Mesenchymal stem cell (in vitro differentiated cells and primary cell): ENCODE measurements at regions not wholly inside any gene's neighbourhood (a gene's known extent, or its start where the extent isn't known, plus 50 kb on each side); places are given as distances from the start of the nearest gene placed in this dataset.
A peak's percentile ranks its signal among the peaks of the same experiment; 100 is the strongest.

Source experiments
- DNase-seq: peaks from one replicate; pipeline ENCODE4 v3.0.0-alpha.2; 2013
- H2AFZ ChIP-seq: one replicate; pipeline ENCODE4 v1.6.1; 2013; ENCODE audit warnings: low read depth, mild to moderate bottlenecking, control low read depth, inconsistent platforms, low read length, moderate library complexity
- H2AK5ac ChIP-seq: 2 replicates; pipeline ENCODE4 v1.6.1; 2013; ENCODE audit warnings: low read length, moderate library complexity, mild to moderate bottlenecking, inconsistent platforms; ENCODE audit not compliant: severe bottlenecking
- H2BK120ac ChIP-seq: one replicate; pipeline ENCODE4 v1.6.1; 2013; ENCODE audit warnings: low read depth, mild to moderate bottlenecking, inconsistent platforms, low read length, moderate library complexity
- H2BK12ac ChIP-seq, 2 experiments: one replicate each; pipeline ENCODE4 v1.6.1; 2013; ENCODE audit warnings: inconsistent platforms in 2 of 2, low read length in 2 of 2, mild to moderate bottlenecking in 2 of 2, moderate library complexity in 2 of 2, control low read depth in 1 of 2
- H2BK15ac ChIP-seq: one replicate; pipeline ENCODE4 v1.6.1; 2013; ENCODE audit warnings: mild to moderate bottlenecking, low read depth, inconsistent platforms; ENCODE audit not compliant: poor library complexity, severe bottlenecking
- H2BK5ac ChIP-seq: 2 replicates; pipeline ENCODE4 v1.6.1; 2013; ENCODE audit warnings: low read depth, mild to moderate bottlenecking, low read length, control low read depth, inconsistent platforms; ENCODE audit not compliant: poor library complexity, severe bottlenecking
- H3K14ac ChIP-seq, 2 experiments: one replicate each; pipeline ENCODE4 v1.6.1; 2013; ENCODE audit warnings: inconsistent platforms in 2 of 2, low read length in 2 of 2, control low read depth in 1 of 2, mild to moderate bottlenecking in 1 of 2, moderate library complexity in 1 of 2
- H3K18ac ChIP-seq, 2 experiments: one replicate each; pipeline ENCODE4 v1.6.1; 2013; ENCODE audit warnings: inconsistent platforms in 2 of 2, low read length in 2 of 2, control low read depth in 1 of 2, low read depth in 1 of 2, mild to moderate bottlenecking in 1 of 2
- H3K23ac ChIP-seq, 2 experiments: one replicate each; pipeline ENCODE4 v1.6.1; 2013; ENCODE audit warnings: inconsistent platforms in 2 of 2, low read length in 2 of 2, mild to moderate bottlenecking in 2 of 2, moderate library complexity in 2 of 2, control low read depth in 1 of 2
- H3K27ac ChIP-seq: 2 replicates; pipeline ENCODE4 v1.5.1; 2013; ENCODE audit warnings: mild to moderate bottlenecking, moderate library complexity, low read length, control low read depth, inconsistent platforms; ENCODE audit not compliant: poor library complexity, severe bottlenecking
- H3K27me3 ChIP-seq, 2 experiments: 2 replicates each; pipeline versions ENCODE4 v1.6.1 to v1.7.0; 2013; ENCODE audit warnings: low read length in 2 of 2, mild to moderate bottlenecking in 2 of 2, moderate library complexity in 2 of 2, control low read depth in 1 of 2, inconsistent platforms in 1 of 2; ENCODE audit not compliant: control insufficient read depth in 1 of 2, insufficient read depth in 1 of 2
- H3K36me3 ChIP-seq, 2 experiments: 2 replicates each; pipeline versions ENCODE4 v1.6.1 to v1.7.0; 2013; ENCODE audit warnings: low read length in 2 of 2, control low read depth in 1 of 2, inconsistent platforms in 1 of 2, low read depth in 1 of 2, mild to moderate bottlenecking in 1 of 2; ENCODE audit not compliant: insufficient read depth in 2 of 2, control insufficient read depth in 1 of 2
- H3K4ac ChIP-seq, 2 experiments: one replicate each; pipeline ENCODE4 v1.6.1; 2013; ENCODE audit warnings: inconsistent platforms in 2 of 2, low read length in 2 of 2, mild to moderate bottlenecking in 2 of 2, moderate library complexity in 2 of 2, control low read depth in 1 of 2, low read depth in 1 of 2
- H3K4me1 ChIP-seq: 2 replicates; pipeline ENCODE4 v1.6.1; 2013; ENCODE audit warnings: low read depth, low read length, control low read depth; ENCODE audit not compliant: control insufficient read depth, insufficient read depth
- H3K4me2 ChIP-seq: 2 replicates; pipeline ENCODE4 v1.6.1; 2013; ENCODE audit warnings: low read length, mild to moderate bottlenecking, inconsistent platforms; ENCODE audit not compliant: poor library complexity, severe bottlenecking
- H3K4me3 ChIP-seq, 2 experiments: 2 replicates each; pipeline versions ENCODE4 v1.5.1 to v1.7.0; 2013; ENCODE audit warnings: low read length in 2 of 2, mild to moderate bottlenecking in 2 of 2, control low read depth in 1 of 2, low read depth in 1 of 2; ENCODE audit not compliant: insufficient read depth in 1 of 2
- H3K79me1 ChIP-seq: replicated peaks from 2 replicates; pipeline ENCODE4 v1.6.1; 2013; ENCODE audit warnings: mild to moderate bottlenecking, control low read depth, low read length, inconsistent platforms; ENCODE audit not compliant: poor library complexity, severe bottlenecking
- H3K9ac ChIP-seq: 2 replicates; pipeline ENCODE4 v1.7.0; 2013; ENCODE audit warnings: mild to moderate bottlenecking, low read length, moderate library complexity
- H3K9me3 ChIP-seq: 2 replicates; pipeline ENCODE4 v1.7.0; 2013; ENCODE audit warnings: mild to moderate bottlenecking, low read length; ENCODE audit not compliant: control insufficient read depth
- H4K8ac ChIP-seq: one replicate; pipeline ENCODE4 v1.6.1; 2013; ENCODE audit warnings: inconsistent platforms, mild to moderate bottlenecking, low read length, moderate library complexity
- H4K91ac ChIP-seq: one replicate; pipeline ENCODE4 v1.6.1; 2013; ENCODE audit warnings: mild to moderate bottlenecking, low read length, inconsistent platforms
- WGBS: methylation state at CpG from one replicate; pipeline ENCODE4 v1.1.7; 2013; ENCODE audit warnings: mixed read lengths; 5-methylcytosine and 5-hydroxymethylcytosine counted together

DNA sequence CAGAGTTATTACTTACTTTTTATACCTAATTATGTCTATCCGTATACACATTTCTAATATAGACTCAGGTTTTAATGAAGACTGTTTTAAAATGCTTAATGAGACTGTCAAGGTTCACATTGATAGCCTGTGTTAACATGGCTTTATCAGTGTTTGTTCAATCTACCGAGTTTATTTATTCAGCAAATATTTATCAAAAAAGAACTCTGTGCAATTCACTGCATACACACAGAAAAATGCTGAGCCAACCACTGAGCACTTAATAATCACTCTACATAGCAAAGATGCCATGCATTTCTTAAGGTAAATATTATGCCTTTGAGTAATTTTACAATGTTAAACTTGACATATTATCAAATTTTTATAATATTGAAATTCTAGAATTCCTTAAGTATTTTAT is 428.2 kb downstream of the ANXA1 start:
- WGBS = no CpG with 5 or more reads among the region's 2 CpGs
- H3K14ac ChIP-seq = no peak overlapping the region
- H3K27ac ChIP-seq = no peak overlapping the region
- H3K4me1 ChIP-seq = no peaks in the 10 kb centered on the region
- H2AFZ ChIP-seq = no peak overlapping the region
- DNase-seq = no peak
- no peaks in the 10 kb centered on the region for H3K79me1 ChIP-seq
- no peak overlapping the region for H2BK5ac ChIP-seq
- H3K9ac ChIP-seq = no peak overlapping the region
- no peaks in the 10 kb centered on the region for H3K36me3 ChIP-seq
- H2BK120ac ChIP-seq = no peak overlapping the region
- no peak overlapping the region for H2AK5ac ChIP-seq
- no peak overlapping the region for H3K4me2 ChIP-seq
- H3K4ac ChIP-seq = no peak overlapping the region
- H4K8ac ChIP-seq = no peak overlapping the region
- H3K23ac ChIP-seq = no peak overlapping the region
- H4K91ac ChIP-seq = no peak overlapping the region
- H2BK12ac ChIP-seq = no peak overlapping the region
- peaks cover 0 to 4% of the 10 kb centered on the region in 2 experiments for H3K27me3 ChIP-seq
- H2BK15ac ChIP-seq = no peak overlapping the region
- H3K18ac ChIP-seq = no peak overlapping the region
- H3K9me3 ChIP-seq = no peaks in the 10 kb centered on the region
- no peak overlapping the region for H3K4me3 ChIP-seq

GRCh38 chr9:73583576-73583975 is 431.9 kb downstream of the ANXA1 start:
- no peak overlapping the region for H3K9ac ChIP-seq
- H3K79me1 ChIP-seq = no peaks in the 10 kb centered on the region
- no peak overlapping the region for H3K27ac ChIP-seq
- H3K4me1 ChIP-seq = no peaks in the 10 kb centered on the region
- no peaks in the 10 kb centered on the region for H3K36me3 ChIP-seq
- H3K18ac ChIP-seq = no peak overlapping the region
- no peaks in the 10 kb centered on the region for H3K9me3 ChIP-seq
- no peak overlapping the region for H2BK120ac ChIP-seq
- no peak overlapping the region for H2AFZ ChIP-seq
- H3K4me3 ChIP-seq = no peak overlapping the region
- no peak overlapping the region for H4K8ac ChIP-seq
- H2BK12ac ChIP-seq = no peak overlapping the region
- peaks cover 0 to 4% of the 10 kb centered on the region in 2 experiments for H3K27me3 ChIP-seq
- H3K4me2 ChIP-seq = no peak overlapping the region
- H3K14ac ChIP-seq = no peak overlapping the region
- no peak overlapping the region for H2AK5ac ChIP-seq
- no peak overlapping the region for H4K91ac ChIP-seq
- no peak overlapping the region for H3K23ac ChIP-seq
- H2BK5ac ChIP-seq = no peak overlapping the region
- no peak overlapping the region for H2BK15ac ChIP-seq
- no peak overlapping the region for H3K4ac ChIP-seq
- no peak for DNase-seq

DNA sequence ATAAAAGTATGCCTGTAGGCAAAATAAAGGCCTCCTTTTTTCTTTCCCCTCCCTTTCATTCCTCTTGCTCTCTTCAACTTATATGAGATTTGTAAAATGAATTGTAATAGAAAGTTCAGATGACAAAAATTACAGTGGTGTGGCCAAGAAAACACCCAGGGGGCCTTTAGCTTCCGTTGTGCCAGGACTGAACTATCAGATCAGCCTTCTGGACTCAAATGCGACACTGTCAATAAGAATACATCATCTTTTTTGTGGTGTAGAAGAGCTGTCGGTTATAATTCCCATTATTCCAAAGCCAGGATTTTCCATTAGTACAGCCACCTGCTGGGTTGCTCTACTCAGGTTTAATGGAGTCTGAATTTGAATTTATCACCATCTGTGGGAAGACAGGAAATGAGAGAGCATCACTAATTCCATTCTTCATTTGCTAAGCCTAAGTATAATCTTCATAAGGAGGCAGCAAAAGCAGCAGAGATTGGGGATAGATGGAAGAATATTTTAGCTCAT is 443.4 kb downstream of the ANXA1 start:
- Histone ChIP-seq H3K23ac (no peak overlapping the region), H2AK5ac (no peak overlapping the region), H3K4ac (no peak overlapping the region), H2BK120ac (no peak overlapping the region), H4K8ac (no peak overlapping the region), H2BK5ac (no peak overlapping the region), H3K4me1 (no peaks in the 10 kb centered on the region), H3K79me1 (no peaks in the 10 kb centered on the region), H3K9me3 (no peaks in the 10 kb centered on the region), H4K91ac (no peak overlapping the region), H3K14ac (no peak overlapping the region), H3K18ac (no peak overlapping the region), H3K27ac (no peak overlapping the region), H2BK15ac (no peak overlapping the region), H2BK12ac (no peak overlapping the region), H2AFZ (no peak overlapping the region), H3K36me3 (no peaks in the 10 kb centered on the region), H3K27me3 (no peaks in the 10 kb centered on the region), H3K4me2 (no peak overlapping the region), H3K4me3 (no peak overlapping the region), H3K9ac (no peak overlapping the region)
- DNase-seq = no peak
- 60% methylated on average over 1 of the region's 3 CpGs for WGBS

DNA sequence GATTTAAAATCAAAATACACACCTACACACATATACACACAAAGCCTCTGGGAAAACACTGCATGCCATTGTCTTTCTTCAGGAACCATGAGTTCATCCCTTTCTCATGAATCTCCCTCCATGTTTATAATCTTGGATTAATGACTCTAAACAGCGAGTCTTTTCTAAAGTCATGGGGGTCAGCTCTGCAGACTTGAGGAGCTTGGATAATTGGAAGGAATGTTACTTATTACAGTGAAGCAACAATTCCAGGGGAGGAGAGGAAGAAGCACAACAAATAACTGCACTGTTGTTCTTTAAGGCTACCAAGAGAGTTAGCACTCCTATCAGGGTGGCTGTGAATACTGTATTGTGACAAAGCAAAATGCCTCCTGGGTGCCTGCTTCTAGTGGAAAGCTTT is 444.7 kb downstream of the ANXA1 start:
- no peak overlapping the region for H2BK12ac ChIP-seq
- H4K91ac ChIP-seq = no peak overlapping the region
- no peaks in the 10 kb centered on the region for H3K9me3 ChIP-seq
- H3K4me2 ChIP-seq = no peak overlapping the region
- no peak overlapping the region for H4K8ac ChIP-seq
- H3K27me3 ChIP-seq = no peaks in the 10 kb centered on the region
- H3K27ac ChIP-seq = no peak overlapping the region
- no peak overlapping the region for H3K9ac ChIP-seq
- no peak overlapping the region for H2BK15ac ChIP-seq
- no peak overlapping the region for H3K4ac ChIP-seq
- no peak overlapping the region for H2AK5ac ChIP-seq
- H3K36me3 ChIP-seq = no peaks in the 10 kb centered on the region
- no peak overlapping the region for H3K18ac ChIP-seq
- no peak overlapping the region for H3K14ac ChIP-seq
- H3K79me1 ChIP-seq = no peaks in the 10 kb centered on the region
- no peak overlapping the region for H3K23ac ChIP-seq
- no peak overlapping the region for H3K4me3 ChIP-seq
- DNase-seq = peak; percentile 26
- no peak overlapping the region for H2BK5ac ChIP-seq
- WGBS = 86% methylated on average over 1 of the region's 1 CpG
- H3K4me1 ChIP-seq = no peaks in the 10 kb centered on the region
- no peak overlapping the region for H2AFZ ChIP-seq
- H2BK120ac ChIP-seq = no peak overlapping the region
